ENCODE measurements at regions not wholly inside any gene's neighbourhood (a gene's known extent, or its start where the extent isn't known, plus 50 kb on each side); places are given as distances from the start of the nearest gene placed in this dataset.

- Mint-ChIP-seq H3K4me1 (ENCODE audit: unreplicated experiment) (peaks cover 30% of the 10 kb centered on the region), H3K27ac (ENCODE audit: unreplicated experiment) (no peak overlapping the region), H3K4me3 (ENCODE audit: unreplicated experiment) (no peak overlapping the region), H3K27me3 (ENCODE audit: unreplicated experiment) (peaks cover 1% of the 10 kb centered on the region), H3K36me3 (ENCODE audit: low read depth, unreplicated experiment) (peaks cover 6% of the 10 kb centered on the region), H3K9me3 (ENCODE audit: unreplicated experiment) (no peaks in the 10 kb centered on the region)
- no peak for DNase-seq (ENCODE audit: low spot score)
- no peak for TF ChIP-seq CTCF (IDR thresholded peaks at IDR 0.05; ENCODE audit: unreplicated experiment)
These were observed 69.1 kb upstream of the CTLA4 start for GRCh38 chr2:203798296-203799087.

- H3K4me1 Mint-ChIP-seq (ENCODE audit: unreplicated experiment): peaks cover 20% of the 10 kb centered on the region
- H3K27me3 Mint-ChIP-seq (ENCODE audit: unreplicated experiment): peaks cover 1% of the 10 kb centered on the region
- peaks cover 6% of the 10 kb centered on the region for H3K36me3 Mint-ChIP-seq (ENCODE audit: low read depth, unreplicated experiment)
- H3K9me3 Mint-ChIP-seq (ENCODE audit: unreplicated experiment): no peaks in the 10 kb centered on the region
- H3K4me3 Mint-ChIP-seq (ENCODE audit: unreplicated experiment): no peak overlapping the region
- no peak for DNase-seq (ENCODE audit: low spot score)
- no peak for TF ChIP-seq CTCF (IDR thresholded peaks at IDR 0.05; ENCODE audit: unreplicated experiment)
- no peak overlapping the region for H3K27ac Mint-ChIP-seq (ENCODE audit: unreplicated experiment)
These were observed 67.7 kb upstream of the CTLA4 start for GRCh38 chr2:203799908-203800307.

- H3K36me3 Mint-ChIP-seq (ENCODE audit: low read depth, unreplicated experiment): peaks cover 6% of the 10 kb centered on the region
- peaks cover 11% of the 10 kb centered on the region for H3K4me1 Mint-ChIP-seq (ENCODE audit: unreplicated experiment)
- H3K27me3 Mint-ChIP-seq (ENCODE audit: unreplicated experiment): peaks cover 1% of the 10 kb centered on the region
- DNase-seq (ENCODE audit: low spot score): no peak
- no peaks in the 10 kb centered on the region for H3K9me3 Mint-ChIP-seq (ENCODE audit: unreplicated experiment)
- no peak for TF ChIP-seq CTCF (IDR thresholded peaks at IDR 0.05; ENCODE audit: unreplicated experiment)
- H3K4me3 Mint-ChIP-seq (ENCODE audit: unreplicated experiment): no peak overlapping the region
- no peak overlapping the region for H3K27ac Mint-ChIP-seq (ENCODE audit: unreplicated experiment)
These were observed 66.8 kb upstream of the CTLA4 start for GRCh38 chr2:203800783-203801182.

- H3K9me3 Mint-ChIP-seq (ENCODE audit: unreplicated experiment): no peaks in the 10 kb centered on the region
- TF ChIP-seq CTCF (IDR thresholded peaks at IDR 0.05; ENCODE audit: unreplicated experiment): no peak
- H3K4me1 Mint-ChIP-seq (ENCODE audit: unreplicated experiment): peaks cover 3% of the 10 kb centered on the region
- H3K36me3 Mint-ChIP-seq (ENCODE audit: low read depth, unreplicated experiment): peaks cover 6% of the 10 kb centered on the region
- no peak overlapping the region for H3K27ac Mint-ChIP-seq (ENCODE audit: unreplicated experiment)
- DNase-seq (ENCODE audit: low spot score): no peak
- no peak overlapping the region for H3K4me3 Mint-ChIP-seq (ENCODE audit: unreplicated experiment)
- H3K27me3 Mint-ChIP-seq (ENCODE audit: unreplicated experiment): peaks cover 1% of the 10 kb centered on the region
These were observed 65.1 kb upstream of the CTLA4 start for GRCh38 chr2:203802342-203803052.

- Mint-ChIP-seq H3K4me3 (ENCODE audit: unreplicated experiment) (no peak overlapping the region), H3K9me3 (ENCODE audit: unreplicated experiment) (no peaks in the 10 kb centered on the region), H3K27me3 (ENCODE audit: unreplicated experiment) (peaks cover 1% of the 10 kb centered on the region), H3K36me3 (ENCODE audit: low read depth, unreplicated experiment) (peaks cover 6% of the 10 kb centered on the region), H3K4me1 (ENCODE audit: unreplicated experiment) (peaks cover 2% of the 10 kb centered on the region), H3K27ac (ENCODE audit: unreplicated experiment) (no peak overlapping the region)
- TF ChIP-seq CTCF (IDR thresholded peaks at IDR 0.05; ENCODE audit: unreplicated experiment): no peak
- no peak for DNase-seq (ENCODE audit: low spot score)
These were observed 64.5 kb upstream of the CTLA4 start for GRCh38 chr2:203803053-203803429.
